ENCODE measurements at regions not wholly inside any gene's neighbourhood (a gene's known extent, or its start where the extent isn't known, plus 50 kb on each side); places are given as distances from the start of the nearest gene placed in this dataset.

- Mint-ChIP-seq H3K27ac (no peak overlapping the region), H3K4me3 (no peak overlapping the region), H3K9me3 (ENCODE audit: insufficient read depth) (no peaks in the 10 kb centered on the region), H3K27me3 (peaks cover 16% of the 10 kb centered on the region), H3K4me1 (no peaks in the 10 kb centered on the region)
- intact Hi-C loops (cut with micrococcal nuclease), result no loop called here
- peaks cover 0 to 2% (median 0%) of the 10 kb centered on the region in 4 experiments for H3K27me3 ChIP-seq (replicated peaks in 1 of 4; ENCODE audit: control extremely low read depth in 1 of 4, control insufficient read depth in 3 of 4, insufficient read depth in 4 of 4, low read length in 3 of 4)
- H2AFZ ChIP-seq (ENCODE audit: insufficient read depth, low read depth, low read length, poor library complexity, severe bottlenecking), result no peak overlapping the region
- no peaks in the 10 kb centered on the region for H3K4me1 ChIP-seq (ENCODE audit: control insufficient read depth in 2 of 2, insufficient read depth in 2 of 2, low read length in 2 of 2)
- ChIA-PET POLR2A (no interaction called here), CTCF (no interaction called here)
- H3K9me3 ChIP-seq (ENCODE audit: control extremely low read depth in 1 of 3, control insufficient read depth in 2 of 3, insufficient read depth in 1 of 3, low read length in 2 of 3), result peaks cover 0 to 2% (median under 1%) of the 10 kb centered on the region in 3 donors
- no peak for DNase-seq
- no peak overlapping the region for H3K9ac ChIP-seq (ENCODE audit: low read length)
- no peak overlapping the region for H3K4me2 ChIP-seq (replicated peaks; ENCODE audit: low read depth, low read length, poor library complexity, severe bottlenecking)
- no peaks in the 10 kb centered on the region for H3K79me2 ChIP-seq (ENCODE audit: control insufficient read depth, insufficient read depth, low read length)
- TF ChIP-seq EZH2 (IDR thresholded peaks at IDR 0.05; ENCODE audit: borderline replicate concordance, insufficient read depth, low read depth, low read length, poor library complexity, severe bottlenecking) (no peak), CTCF (IDR thresholded peaks at IDR 0.05) (no peak)
- H3K36me3 ChIP-seq (replicated peaks in 1 of 2; ENCODE audit: control extremely low read depth in 1 of 2, control insufficient read depth in 1 of 2, extremely low read depth in 1 of 2, insufficient read depth in 2 of 2, low read length in 1 of 2), result no peaks in the 10 kb centered on the region
- no peaks in the 10 kb centered on the region for H4K20me1 ChIP-seq (ENCODE audit: control insufficient read depth, insufficient read depth, low read length, poor library complexity, severe bottlenecking)
- H3K4me3 ChIP-seq (ENCODE audit: control extremely low read depth in 1 of 5, extremely low read depth in 1 of 5, insufficient read depth in 1 of 5, low read depth in 2 of 5, low read length in 4 of 5), result no peak overlapping the region
- H3K27ac ChIP-seq (ENCODE audit: low read length in 2 of 2), result no peak overlapping the region
- ATAC-seq (ENCODE audit: low read depth), result no peak
- 87% methylated on average over 15 of the region's 15 CpGs for WGBS (ENCODE audit: insufficient coverage)
Measured at GRCh38 chr10:35711615-35712411, 69.7 kb upstream of the FZD8 start.

- no peak overlapping the region for H3K9ac ChIP-seq (ENCODE audit: low read length)
- no peak overlapping the region for H3K4me2 ChIP-seq (replicated peaks; ENCODE audit: low read depth, low read length, poor library complexity, severe bottlenecking)
- intact Hi-C loops (cut with micrococcal nuclease), result no loop called here
- H3K27ac ChIP-seq (ENCODE audit: low read length in 2 of 2), result no peak overlapping the region
- DNase-seq, result no peak
- no peak for TF ChIP-seq EZH2 (IDR thresholded peaks at IDR 0.05; ENCODE audit: borderline replicate concordance, insufficient read depth, low read depth, low read length, poor library complexity, severe bottlenecking)
- TF ChIP-seq CTCF (IDR thresholded peaks at IDR 0.05), result no peak
- no peak overlapping the region for H2AFZ ChIP-seq (ENCODE audit: insufficient read depth, low read depth, low read length, poor library complexity, severe bottlenecking)
- ChIA-PET POLR2A (no interaction called here), CTCF (no interaction called here)
- peaks cover 16% of the 10 kb centered on the region for H3K27me3 Mint-ChIP-seq
- no peak overlapping the region for H3K4me3 Mint-ChIP-seq
- H3K4me3 ChIP-seq (ENCODE audit: control extremely low read depth in 1 of 5, extremely low read depth in 1 of 5, insufficient read depth in 1 of 5, low read depth in 2 of 5, low read length in 4 of 5), result no peak overlapping the region
- H4K20me1 ChIP-seq (ENCODE audit: control insufficient read depth, insufficient read depth, low read length, poor library complexity, severe bottlenecking), result no peaks in the 10 kb centered on the region
- peaks cover 0 to 2% (median 0%) of the 10 kb centered on the region in 4 experiments for H3K27me3 ChIP-seq (replicated peaks in 1 of 4; ENCODE audit: control extremely low read depth in 1 of 4, control insufficient read depth in 3 of 4, insufficient read depth in 4 of 4, low read length in 3 of 4)
- WGBS (ENCODE audit: insufficient coverage), result no CpG with 5 or more reads among the region's 2 CpGs
- no peak for ATAC-seq (ENCODE audit: low read depth)
- no peaks in the 10 kb centered on the region for H3K79me2 ChIP-seq (ENCODE audit: control insufficient read depth, insufficient read depth, low read length)
- H3K27ac Mint-ChIP-seq, result no peak overlapping the region
- no peaks in the 10 kb centered on the region for H3K36me3 ChIP-seq (replicated peaks in 1 of 2; ENCODE audit: control extremely low read depth in 1 of 2, control insufficient read depth in 1 of 2, extremely low read depth in 1 of 2, insufficient read depth in 2 of 2, low read length in 1 of 2)
- H3K9me3 ChIP-seq (ENCODE audit: control extremely low read depth in 1 of 3, control insufficient read depth in 2 of 3, insufficient read depth in 1 of 3, low read length in 2 of 3), result peaks cover 0 to 2% (median 1%) of the 10 kb centered on the region in 3 donors
- H3K4me1 Mint-ChIP-seq, result no peaks in the 10 kb centered on the region
- no peaks in the 10 kb centered on the region for H3K9me3 Mint-ChIP-seq (ENCODE audit: insufficient read depth)
- no peaks in the 10 kb centered on the region for H3K4me1 ChIP-seq (ENCODE audit: control insufficient read depth in 2 of 2, insufficient read depth in 2 of 2, low read length in 2 of 2)
Measured at GRCh38 chr10:35707642-35708425, 65.7 kb upstream of the FZD8 start.

Data from B cell (primary cell).